Uterus (tissue), 3 donors: ENCODE measurements at regions not wholly inside any gene's neighbourhood (a gene's known extent, or its start where the extent isn't known, plus 50 kb on each side); places are given as distances from the start of the nearest gene placed in this dataset.

ENCODE experiments used
- DNase-seq, 2 donors: peaks; one replicate each; pipeline ENCODE4 v3.0.0-alpha.2; 2019 to 2020
- H3K27ac ChIP-seq, 2 donors: fragments of 200-600 bp; sonication (generic); 1 replicate in 1 of 2; 2 replicates in 1 of 2; pipeline ENCODE4 v1.5.1; 2016 to 2018
- H3K27me3 ChIP-seq, 2 donors: fragments of 200-600 bp; sonication (generic); one replicate each; pipeline ENCODE4 v1.5.1; 2018 to 2019; ENCODE audit warnings: control low read depth in 1 of 2
- H3K36me3 ChIP-seq, 2 donors: fragments of 200-600 bp; sonication (generic); one replicate each; pipeline ENCODE4 v1.5.1; 2019; ENCODE audit warnings: control low read depth in 1 of 2
- H3K4me1 ChIP-seq, 2 donors: fragments of 200-600 bp; sonication (generic); one replicate each; pipeline ENCODE4 v1.5.1; 2018 to 2019; ENCODE audit warnings: control low read depth in 1 of 2
- H3K4me3 ChIP-seq, 2 donors: fragments of 200-600 bp; sonication (generic); 1 replicate in 1 of 2; 2 replicates in 1 of 2; pipeline ENCODE4 v1.5.1; 2018 to 2019; ENCODE audit warnings: mild to moderate bottlenecking in 1 of 2
- H3K9me3 ChIP-seq, 2 donors: fragments of 200-600 bp; sonication (generic); one replicate each; pipeline ENCODE4 v1.5.1; 2019; ENCODE audit warnings: control low read depth in 1 of 2
- POLR2A ChIP-seq, 2 donors: fragments of 450-650 bp; IDR thresholded peaks; one replicate each; pipeline ENCODE4 v1.6.1; 2016; ENCODE audit warnings: antibody characterized with exemption in 2 of 2, mild to moderate bottlenecking in 1 of 2, moderate library complexity in 1 of 2
- intact Hi-C: fragments of 100-400 bp; cut with DNase I; formaldehyde crosslinking; loops from one replicate; pipeline ENCODE4 v1.15.1; 2023; ENCODE audit warnings: low total_unique reads
- TF ChIP-seq, protein P1 (sequence below), 4 experiments: fragments of 200-600 bp in 2 of 4; fragments of 450-650 bp in 2 of 4; sonication (generic) in 2 of 4; IDR thresholded peaks; one replicate each; pipeline ENCODE4 v1.5.1; 2016 to 2019; ENCODE audit warnings: antibody characterized with exemption in 4 of 4, mild to moderate bottlenecking in 2 of 4, moderate library complexity in 1 of 4
- donor health status: DM: yes; HTN: yes; CAD: no.

DNA sequence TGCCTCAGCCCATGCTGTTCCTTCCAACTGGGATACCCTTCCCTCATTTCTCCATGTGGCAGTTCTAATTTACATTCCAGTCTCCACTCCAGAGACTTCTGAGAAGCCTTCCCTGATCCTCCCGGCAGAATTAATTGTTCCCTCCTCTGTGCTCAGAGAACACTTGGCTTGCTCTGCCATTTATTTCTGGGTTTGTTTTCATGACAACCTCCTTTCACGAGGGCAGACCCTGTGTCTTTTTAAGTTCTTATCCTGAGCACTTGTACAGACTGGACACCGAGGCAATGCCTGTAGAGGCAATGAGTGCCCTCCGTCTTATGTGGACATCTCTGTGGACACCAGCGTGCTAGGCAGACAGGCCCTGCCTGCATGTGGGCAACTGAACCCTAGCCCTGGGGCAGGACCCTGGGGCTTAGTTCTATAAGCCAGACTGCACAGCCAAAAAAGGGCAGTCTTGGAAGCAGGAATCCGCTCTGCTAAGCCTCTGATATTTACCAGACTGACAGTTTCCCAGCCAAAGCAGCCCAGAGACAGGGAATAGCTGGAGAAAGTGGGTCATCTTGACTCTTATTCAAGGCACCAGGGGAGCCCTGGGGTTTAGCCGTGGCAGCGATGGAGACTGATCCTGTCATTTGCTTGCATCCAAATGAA, 474.0 kb downstream of the RPS24 start:
- Histone ChIP-seq H3K36me3 (no peaks in the 10 kb centered on the region), H3K9me3 (no peaks in the 10 kb centered on the region), H3K27ac (peak overlapping the region; percentile 71 to 76), H3K27me3 (no peaks in the 10 kb centered on the region), H3K4me1 (peaks cover 8 to 20% of the 10 kb centered on the region in 2 donors), H3K4me3 (no peak overlapping the region)
- TF ChIP-seq POLR2A (IDR thresholded peaks at IDR 0.05): no peak
- TF ChIP-seq, protein P1, sequence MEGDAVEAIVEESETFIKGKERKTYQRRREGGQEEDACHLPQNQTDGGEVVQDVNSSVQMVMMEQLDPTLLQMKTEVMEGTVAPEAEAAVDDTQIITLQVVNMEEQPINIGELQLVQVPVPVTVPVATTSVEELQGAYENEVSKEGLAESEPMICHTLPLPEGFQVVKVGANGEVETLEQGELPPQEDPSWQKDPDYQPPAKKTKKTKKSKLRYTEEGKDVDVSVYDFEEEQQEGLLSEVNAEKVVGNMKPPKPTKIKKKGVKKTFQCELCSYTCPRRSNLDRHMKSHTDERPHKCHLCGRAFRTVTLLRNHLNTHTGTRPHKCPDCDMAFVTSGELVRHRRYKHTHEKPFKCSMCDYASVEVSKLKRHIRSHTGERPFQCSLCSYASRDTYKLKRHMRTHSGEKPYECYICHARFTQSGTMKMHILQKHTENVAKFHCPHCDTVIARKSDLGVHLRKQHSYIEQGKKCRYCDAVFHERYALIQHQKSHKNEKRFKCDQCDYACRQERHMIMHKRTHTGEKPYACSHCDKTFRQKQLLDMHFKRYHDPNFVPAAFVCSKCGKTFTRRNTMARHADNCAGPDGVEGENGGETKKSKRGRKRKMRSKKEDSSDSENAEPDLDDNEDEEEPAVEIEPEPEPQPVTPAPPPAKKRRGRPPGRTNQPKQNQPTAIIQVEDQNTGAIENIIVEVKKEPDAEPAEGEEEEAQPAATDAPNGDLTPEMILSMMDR (IDR thresholded peaks at IDR 0.05): no peak
- peak in 1 of 2 donors; percentile 43 for DNase-seq
- intact Hi-C loops: no loop called here

DNA sequence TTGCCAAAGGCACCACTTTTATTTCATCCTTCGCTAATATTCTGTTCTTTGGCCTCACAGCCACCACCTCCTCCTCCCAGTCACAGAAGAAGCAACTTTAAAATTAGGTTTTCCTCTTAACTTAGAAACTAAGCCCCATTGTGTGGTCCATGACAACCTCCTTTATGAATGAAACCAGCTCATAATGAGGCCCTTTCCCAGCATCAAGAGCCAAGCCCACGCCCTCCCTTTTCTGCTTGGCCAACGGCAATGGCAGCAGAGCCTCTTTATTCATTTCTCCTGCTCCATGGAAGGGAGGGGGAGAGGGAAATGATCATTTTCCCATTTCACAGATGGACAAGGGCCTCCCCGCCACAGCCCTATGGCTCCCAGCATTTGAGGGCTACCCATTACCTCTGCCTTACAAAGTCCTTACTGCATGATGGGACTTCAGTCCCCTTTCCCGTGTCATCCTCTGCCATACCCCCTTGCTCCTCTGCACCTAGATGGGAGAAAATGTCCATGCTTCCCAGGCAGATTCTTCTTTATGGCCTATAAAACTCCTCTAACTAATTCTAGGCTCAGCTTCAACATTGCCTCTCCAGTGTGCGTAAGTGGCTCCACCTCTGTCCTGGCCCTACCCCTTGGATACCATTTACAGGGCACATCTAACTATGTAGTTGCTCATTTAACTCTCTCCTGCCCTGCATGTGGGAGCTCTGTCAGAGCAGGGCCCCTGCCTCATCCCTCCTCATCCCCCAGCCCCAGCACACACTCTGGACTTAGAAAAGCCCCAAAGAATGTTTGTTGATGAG, 475.5 kb downstream of the RPS24 start:
- peak overlapping the region; percentile 76 to 86 for H3K27ac ChIP-seq
- H3K27me3 ChIP-seq: no peaks in the 10 kb centered on the region
- intact Hi-C loops: no loop called here
- TF ChIP-seq, protein P1 (IDR thresholded peaks at IDR 0.05): no peak
- H3K4me3 ChIP-seq: no peak overlapping the region
- no peaks in the 10 kb centered on the region for H3K36me3 ChIP-seq
- DNase-seq: no peak
- no peaks in the 10 kb centered on the region for H3K9me3 ChIP-seq
- peaks cover 10 to 23% of the 10 kb centered on the region in 2 donors for H3K4me1 ChIP-seq

DNA sequence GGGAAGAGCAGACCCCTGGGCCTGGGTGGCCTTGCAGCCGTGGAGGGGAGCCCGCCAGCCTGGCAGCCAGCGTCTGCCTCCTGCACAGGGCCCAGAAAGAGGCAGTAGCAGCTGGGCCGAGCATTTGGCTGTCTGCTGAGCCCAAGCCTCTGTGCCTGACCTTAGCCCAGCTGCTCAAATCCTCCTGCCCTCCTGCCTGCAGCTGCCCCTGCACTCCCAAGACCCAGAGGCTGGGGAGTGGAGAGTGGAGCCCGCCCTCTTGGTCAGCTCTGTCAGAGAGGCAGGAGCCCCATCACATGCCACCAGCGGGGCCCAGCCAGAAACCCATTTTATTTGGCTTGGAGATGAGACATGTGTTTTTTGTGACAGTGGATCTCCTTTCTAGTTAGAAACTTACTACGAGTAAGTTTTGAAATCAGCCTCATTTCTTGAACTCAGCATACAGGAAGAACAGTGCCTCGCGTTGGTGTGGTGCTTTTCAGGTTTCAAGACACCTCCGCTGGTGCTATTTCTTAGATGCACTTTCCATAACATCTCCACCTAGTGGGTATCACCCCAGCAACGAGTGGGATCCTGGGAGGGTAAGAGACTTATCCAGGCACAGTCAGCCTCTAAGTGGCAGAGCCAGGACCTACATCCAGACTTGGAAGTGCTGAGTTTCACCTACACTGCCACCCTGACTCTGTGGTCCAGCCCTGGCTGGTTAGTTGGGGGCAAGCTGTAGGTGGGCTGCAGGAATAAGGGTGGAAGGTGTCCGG, 477.1 kb downstream of the RPS24 start:
- intact Hi-C loops: no loop called here
- H3K27ac ChIP-seq: peak overlapping the region; percentile 76 to 86

DNA sequence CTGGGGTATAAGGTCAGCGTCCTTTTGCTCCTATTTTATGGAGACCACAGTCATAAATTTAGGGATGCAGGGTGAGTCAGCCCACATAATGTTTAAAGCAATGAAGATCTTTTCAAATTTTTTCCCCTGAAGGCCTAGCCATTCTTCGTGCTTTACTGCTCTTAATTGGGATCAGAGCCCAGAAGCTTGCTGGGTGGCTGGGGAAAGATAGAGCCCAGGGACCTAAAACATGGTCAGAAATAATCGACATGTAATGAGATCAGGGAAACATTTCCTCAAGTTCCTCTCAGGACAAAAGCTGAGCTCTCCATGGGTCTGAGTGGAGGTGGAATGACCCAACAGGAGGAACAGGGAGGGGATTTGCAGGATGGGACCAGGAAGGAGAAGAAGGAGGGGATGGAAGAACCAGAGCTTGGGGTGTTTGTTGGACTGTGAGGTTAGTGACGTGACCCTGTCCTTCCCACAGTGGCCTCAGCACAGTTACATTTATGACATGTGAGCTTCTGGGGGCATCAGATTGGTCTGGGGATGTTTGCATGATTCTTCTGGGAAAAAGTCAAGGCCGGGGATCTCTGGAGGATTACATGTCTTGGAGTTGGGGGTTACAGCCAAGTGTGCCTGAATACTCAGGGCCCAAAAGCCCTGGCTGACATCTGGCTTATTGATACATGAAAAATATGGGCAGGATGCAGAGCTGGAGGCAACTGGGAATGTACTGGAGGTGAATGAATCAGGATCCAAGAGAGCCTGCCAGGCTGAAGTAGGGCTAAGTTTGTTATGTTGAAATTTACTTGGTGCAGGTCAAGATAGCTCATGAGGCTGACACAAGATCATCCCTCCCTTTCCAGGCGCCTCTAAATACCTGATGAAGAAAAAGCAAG, 477.9 kb downstream of the RPS24 start:
- peak in 1 of 2 donors; percentile 51 for DNase-seq
- TF ChIP-seq POLR2A (IDR thresholded peaks at IDR 0.05): no peak
- H3K4me3 ChIP-seq: no peak overlapping the region
- no peaks in the 10 kb centered on the region for H3K9me3 ChIP-seq
- H3K27ac ChIP-seq: peak overlapping the region; percentile 76 to 86
- peaks cover 27 to 33% of the 10 kb centered on the region in 2 donors for H3K4me1 ChIP-seq
- intact Hi-C loops: no loop called here
- no peaks in the 10 kb centered on the region for H3K36me3 ChIP-seq
- H3K27me3 ChIP-seq: no peaks in the 10 kb centered on the region

More for the DNA sequence above, 477.1 kb downstream of the RPS24 start:
- no peaks in the 10 kb centered on the region for H3K9me3 ChIP-seq
- H3K4me1 ChIP-seq: peaks cover 25 to 26% of the 10 kb centered on the region in 2 donors
- DNase-seq: peak; percentile 40 to 42
- H3K4me3 ChIP-seq: no peak overlapping the region
- TF ChIP-seq, protein P1 (IDR thresholded peaks at IDR 0.05): no peak
- TF ChIP-seq POLR2A (IDR thresholded peaks at IDR 0.05): no peak
- no peaks in the 10 kb centered on the region for H3K27me3 ChIP-seq
- H3K36me3 ChIP-seq: no peaks in the 10 kb centered on the region

DNA sequence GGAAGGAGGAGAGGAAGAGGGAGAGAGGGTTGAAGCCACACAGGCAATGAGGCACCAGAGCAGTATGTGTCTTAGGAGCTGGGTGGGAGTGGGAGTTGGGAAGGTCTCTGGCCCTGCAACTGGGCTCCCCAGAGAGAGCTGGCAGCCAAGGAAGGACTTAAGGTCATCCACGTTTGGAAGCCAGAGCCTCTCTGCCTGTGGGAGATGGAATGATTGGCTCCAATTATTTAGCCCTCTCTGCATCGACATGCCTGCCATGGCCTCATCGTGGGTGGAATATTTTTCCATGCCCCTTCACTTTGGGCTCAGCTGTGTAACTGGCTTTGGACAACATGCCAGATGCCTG, 478.5 kb downstream of the RPS24 start:
- H3K36me3 ChIP-seq: no peaks in the 10 kb centered on the region
- H3K4me3 ChIP-seq: no peak overlapping the region
- DNase-seq: no peak
- TF ChIP-seq, protein P1 (IDR thresholded peaks at IDR 0.05): no peak
- TF ChIP-seq POLR2A (IDR thresholded peaks at IDR 0.05): no peak
- H3K27ac ChIP-seq: peak overlapping the region; percentile 76 to 86
- no peaks in the 10 kb centered on the region for H3K27me3 ChIP-seq
- intact Hi-C loops: no loop called here
- H3K9me3 ChIP-seq: no peaks in the 10 kb centered on the region
- H3K4me1 ChIP-seq: peaks cover 29 to 31% of the 10 kb centered on the region in 2 donors
